ENCODE measurements at regions not wholly inside any gene's neighbourhood (a gene's known extent, or its start where the extent isn't known, plus 50 kb on each side); places are given as distances from the start of the nearest gene placed in this dataset.
A peak's percentile ranks its signal among the peaks of the same experiment; 100 is the strongest.

DNA sequence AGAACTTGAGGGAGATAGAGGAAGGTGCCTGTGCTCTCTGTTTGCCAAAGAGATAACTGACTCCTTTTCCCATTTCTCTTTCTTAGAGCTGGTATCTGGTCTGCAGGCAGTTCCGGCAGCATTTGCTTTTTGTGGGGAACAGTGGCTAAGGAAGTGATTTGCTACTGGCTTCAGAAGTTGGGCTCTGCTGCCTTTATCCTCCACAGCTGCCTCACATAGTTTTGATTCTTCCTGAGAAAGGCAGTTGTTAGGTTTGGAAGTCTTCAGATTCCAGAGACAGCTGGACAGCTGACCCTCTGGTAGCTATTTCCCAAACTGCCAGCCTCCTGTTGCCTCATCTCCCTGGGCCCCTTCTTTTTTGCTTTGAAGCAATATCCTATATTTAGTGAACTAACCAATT lies 62.6 kb upstream of the MACF1 start:
- DNase-seq = no peak

DNA sequence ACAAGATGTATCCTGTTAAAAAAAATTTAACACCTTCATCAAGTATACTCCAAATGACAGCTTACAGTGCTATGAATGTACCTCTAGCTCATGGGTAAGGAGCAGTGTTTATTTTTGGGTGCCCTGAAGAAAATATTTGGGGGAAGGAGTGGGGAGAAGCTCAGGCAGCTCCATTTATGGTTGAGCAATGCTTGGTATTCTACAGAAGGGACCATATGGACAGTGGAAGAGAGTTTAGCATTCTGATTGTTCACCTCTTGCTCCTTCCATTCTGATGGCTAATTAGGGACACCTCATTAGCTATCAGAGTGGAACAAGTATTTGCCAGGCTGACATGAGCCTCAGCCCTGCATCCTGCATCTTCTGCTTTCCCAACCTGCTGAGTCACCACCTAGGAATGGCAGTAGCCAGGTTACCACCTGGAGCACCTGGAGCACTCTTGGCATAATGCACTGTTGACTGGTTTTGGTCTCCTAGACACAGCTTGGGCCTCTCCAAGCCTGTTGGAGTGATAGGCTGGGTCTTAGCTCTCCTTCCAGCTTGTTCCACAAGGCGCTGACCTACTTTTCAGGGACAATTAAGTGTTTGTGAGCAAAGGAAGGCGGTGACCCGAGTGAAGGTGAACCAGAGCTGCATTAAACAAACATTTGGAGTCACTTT lies 62.0 kb upstream of the MACF1 start:
- DNase-seq = peak in 1 of 2 experiments; percentile 32

DNA sequence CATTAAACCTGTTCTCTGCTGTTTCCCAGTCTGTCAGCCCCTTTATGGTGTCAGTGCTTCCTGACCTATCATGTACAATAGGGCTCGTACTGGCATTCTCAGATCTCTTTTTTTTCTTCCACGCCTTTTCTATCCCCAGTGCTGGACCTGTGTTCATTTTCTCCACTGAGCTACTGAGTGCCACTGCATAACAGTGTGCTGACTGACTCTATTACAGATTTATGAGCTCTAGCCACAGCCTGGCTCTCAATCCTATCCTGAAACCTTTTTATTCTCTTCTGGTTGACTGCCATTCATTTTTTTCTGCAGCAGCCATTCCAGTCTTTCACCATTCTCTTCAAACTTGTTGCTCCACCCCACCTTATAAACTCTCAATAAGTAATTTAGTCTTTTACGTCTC lies 59.6 kb upstream of the MACF1 start:
- DNase-seq = no peak

DNA sequence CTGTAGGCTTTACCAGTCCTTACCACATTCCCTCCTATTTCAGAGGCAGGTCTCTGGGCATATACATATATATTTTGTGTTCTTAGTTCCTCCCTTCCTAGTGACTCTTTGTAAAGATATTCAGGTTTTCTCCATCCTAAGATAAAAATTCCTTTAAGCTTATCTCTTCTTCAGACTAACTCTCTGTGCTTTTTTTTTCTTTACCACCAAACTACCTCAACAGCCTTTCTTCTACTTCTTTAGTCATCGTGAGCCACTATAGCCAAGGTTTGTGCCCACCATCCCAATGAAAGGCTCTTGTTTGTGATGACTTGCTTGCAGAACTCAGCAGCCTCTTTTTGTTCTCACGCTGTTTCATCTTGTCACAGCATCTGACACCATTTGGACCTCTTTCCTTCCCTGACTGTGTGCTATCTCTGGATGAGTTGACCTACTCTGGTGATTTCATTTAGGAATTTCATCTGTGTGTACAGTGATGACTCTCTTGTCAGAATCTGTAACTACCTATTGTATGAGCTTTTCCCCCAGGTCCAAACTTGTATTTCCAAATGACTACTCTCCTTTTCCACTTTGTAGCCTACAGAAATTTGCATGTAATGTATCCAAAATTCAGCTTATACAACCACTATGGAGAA lies 59.0 kb upstream of the MACF1 start:
- DNase-seq = no peak

DNA sequence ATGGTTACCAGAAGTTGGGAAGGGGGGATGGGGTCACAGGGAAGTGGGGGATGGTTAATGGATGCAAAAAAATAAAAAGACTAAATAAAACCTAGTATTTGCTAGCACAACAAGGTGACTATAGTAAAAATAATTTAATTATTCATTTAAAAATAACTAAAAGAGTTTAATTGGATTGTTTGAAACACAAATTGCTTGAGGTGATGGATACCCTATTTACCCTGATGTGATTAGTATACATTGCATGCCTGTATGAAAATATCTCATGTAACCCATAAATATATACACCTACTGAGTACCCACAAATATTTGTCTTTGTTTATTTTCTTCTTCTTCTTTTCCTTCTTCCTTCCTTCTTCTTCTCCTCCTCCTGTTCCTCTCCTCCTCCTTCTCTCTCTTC lies 57.8 kb upstream of the MACF1 start:
- DNase-seq = no peak

DNA sequence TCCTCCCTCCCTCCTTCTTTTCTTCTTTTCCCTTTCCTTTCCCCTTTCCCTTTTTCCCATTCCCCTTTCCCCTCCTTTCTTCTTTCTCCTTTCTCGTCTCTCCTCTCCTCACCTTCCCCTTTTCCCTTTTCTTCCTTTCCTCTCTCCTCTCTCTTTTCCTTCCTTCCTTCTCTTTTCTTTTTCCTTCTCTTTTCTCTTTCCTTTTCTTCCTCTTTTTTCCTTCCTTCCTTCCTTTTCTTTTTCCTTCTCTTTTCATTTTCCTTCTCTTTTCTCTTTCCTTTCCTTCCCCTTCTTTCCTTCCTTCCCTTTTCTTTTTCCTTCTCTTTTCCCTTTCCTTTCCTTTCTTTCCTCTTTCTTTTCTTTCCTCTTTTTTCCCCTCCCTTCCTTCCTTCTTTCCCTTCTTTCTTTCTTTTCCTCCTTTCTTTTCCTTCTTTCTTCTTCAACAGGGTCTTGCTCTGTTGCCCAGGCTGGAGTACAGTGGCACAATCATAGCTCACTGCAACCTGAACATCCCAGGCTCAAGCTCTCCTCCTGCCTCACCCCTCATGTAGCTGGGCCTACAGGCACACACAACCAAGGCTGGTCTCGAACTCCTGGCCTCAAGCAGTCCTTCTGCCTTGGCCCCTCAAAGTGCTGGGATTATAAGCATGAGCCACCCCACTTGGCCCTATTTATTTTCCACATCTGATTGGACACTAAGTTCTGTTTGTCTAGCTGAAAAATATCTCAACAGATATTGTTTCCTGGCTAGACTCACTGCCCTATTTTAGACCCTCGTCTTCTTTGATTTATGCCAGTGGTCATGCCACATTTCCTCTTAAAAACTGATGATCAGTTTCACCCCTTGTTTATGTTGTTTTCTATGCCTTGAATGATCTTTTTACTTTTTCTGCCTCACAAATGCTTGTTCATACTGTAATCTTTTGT lies 57.1 kb upstream of the MACF1 start:
- DNase-seq = no peak

DNA sequence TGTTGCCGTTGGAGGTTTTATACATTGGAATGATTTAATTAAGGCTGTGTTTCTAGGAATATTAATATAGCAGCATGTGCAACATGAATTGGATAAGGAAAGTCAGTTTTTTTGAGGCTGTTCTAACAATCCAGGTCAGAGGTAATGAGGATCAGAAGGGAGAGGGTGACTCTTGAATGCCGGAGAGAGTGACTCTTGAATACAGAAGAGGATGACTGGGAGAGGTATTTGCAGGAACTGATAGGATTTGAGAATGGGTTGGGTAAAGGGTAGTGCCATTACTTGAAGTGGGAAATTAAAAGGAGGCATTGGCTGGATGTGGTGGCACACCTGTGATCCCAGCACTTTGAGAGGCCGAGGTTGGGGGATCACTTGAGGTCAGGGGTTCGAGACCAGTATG lies 55.6 kb upstream of the MACF1 start:
- DNase-seq = no peak

DNA sequence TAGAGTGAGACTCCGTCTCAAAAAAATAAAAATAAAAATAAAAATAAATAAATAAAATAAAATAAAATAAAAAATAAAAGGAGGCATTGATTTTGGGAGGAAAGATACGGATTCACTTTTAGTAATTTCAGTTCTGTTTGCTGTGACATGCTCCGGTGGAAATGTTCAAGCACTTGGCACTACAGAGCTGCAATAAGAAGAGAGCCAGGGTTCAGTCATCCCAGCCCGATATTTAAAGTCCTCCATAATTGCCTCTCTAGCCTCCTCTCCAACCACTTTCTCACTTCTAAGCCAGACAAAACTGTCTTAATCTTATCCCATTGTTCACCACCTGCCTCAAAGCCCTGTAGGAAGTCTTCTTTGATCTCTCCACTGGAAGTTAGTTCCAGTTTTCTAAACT lies 55.0 kb upstream of the MACF1 start:
- no peak for DNase-seq

DNA sequence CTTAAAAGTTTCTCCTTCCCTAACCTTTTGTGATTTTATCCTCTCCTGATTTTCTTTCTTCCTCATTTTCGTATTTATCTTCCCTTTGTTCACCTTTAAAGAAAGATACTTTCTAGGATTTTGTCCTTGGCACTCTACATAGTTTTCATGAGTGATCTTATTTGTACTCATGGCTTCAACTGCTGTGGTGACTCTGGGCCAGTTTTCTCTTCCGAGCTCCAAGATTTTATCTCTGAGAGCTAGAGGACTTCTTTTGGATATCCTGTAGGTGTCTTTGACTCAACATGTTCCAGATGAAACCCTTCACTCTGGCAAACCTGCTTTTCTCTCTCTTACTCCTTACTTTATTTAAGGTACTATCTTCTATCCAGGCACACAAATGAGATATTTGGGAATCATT lies 53.7 kb upstream of the MACF1 start:
- DNase-seq = no peak

DNA sequence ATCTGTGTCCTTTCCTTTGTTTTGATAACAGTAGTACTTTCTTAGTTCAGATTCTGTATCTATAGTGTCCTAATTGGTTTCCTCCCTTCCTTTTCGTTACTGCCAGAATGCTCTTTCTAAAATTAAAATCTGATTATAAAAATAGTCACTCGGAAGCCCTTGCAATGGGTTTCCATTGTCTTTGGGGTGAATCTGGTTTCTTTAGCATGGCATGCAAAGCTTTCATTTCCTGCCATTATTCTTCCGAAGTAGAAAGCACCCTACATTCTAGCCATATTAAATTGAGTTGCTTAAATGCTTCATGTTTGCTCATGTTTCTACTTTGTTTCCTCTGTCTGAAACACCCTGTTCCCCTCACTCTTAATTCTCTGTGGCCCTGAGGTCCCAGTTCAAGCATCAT lies 53.2 kb upstream of the MACF1 start:
- DNase-seq = no peak

DNA sequence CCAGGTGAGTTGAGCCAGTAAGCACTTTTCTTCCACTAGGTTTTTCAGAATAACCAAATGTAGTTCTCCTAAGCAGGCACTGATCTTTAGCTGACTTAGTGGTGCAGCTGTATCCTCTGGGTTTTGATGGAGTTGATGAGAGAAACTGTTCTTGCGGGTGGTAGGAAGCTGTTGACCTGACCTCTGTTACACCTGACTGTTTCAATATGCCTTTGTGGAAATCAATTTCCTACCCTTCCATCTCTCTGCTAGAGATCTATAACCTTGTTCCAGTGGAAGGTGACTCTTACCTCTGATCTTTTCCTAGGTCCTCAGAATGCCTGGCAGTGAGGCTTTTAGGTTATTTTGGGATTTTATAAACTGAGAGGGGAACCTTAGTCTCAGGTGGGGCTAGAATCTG lies 51.6 kb upstream of the MACF1 start:
- DNase-seq = no peak

DNA sequence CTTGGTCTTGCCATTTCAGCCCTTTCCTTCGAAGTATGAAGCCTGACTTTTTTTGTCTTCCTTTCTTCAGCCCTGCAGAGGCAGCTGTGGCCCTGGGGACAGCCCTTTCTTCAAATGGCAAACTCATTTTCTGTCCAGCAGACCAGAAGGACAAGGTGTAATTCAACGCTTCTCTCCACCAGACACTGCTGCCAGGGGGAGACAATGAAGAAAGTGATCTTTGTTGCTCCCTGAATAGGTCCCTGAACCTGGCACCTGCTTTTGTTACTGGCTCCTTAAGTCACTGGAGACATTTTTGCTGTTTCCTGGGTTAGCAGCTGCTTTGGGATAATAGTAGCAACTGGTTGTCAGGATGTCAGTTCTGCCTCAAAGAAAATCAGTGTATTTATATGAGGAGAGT lies 50.8 kb upstream of the MACF1 start:
- no peak for DNase-seq

DNA sequence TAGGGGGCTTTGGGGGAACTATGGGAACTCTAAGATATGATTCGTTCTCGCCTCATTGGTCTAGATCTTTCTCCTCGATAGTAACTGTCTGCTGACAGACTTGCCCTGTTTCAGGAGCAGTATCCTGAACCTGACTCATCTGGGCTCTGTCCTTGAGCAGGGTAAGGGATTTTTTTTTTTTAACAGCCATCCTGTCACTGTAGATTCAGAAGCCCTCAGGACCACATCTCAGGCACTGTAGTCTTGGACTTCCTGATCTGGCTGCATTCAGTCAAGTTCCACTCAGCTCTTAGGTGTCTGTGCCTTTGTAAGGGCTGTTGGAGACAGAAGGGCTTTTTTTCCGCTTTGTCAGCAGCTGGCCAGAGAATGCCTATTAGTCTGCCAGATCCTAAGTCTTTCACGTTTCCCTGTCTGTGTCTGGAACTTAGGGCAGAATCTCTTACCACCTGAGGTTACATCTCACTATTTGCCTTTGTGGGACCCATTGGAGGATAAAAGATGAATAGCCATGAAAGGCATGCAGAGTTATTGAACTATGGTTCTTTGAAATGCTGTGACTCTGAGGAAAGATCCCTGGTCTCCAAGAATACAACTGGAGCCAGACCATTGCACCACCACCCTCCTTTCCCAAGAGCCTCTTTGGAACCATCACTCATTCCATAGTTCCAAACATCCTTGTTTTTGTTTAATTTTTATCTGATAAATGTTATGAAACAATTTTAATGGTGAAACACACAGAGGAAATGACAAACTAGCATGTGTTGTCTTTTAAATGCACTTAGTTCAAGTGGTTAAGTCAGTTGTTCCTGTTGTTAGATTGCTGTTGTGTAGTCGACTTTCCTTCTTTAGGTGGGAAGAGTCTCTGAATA lies 49.7 kb upstream of the MACF1 start:
- no peak for DNase-seq
